DLD1 (cell line): ENCODE measurements at regions not wholly inside any gene's neighbourhood (a gene's known extent, or its start where the extent isn't known, plus 50 kb on each side); places are given as distances from the start of the nearest gene placed in this dataset.
"Not testable (repeated sequence)": the region's sequence is repeated elsewhere in the genome, so short reads cannot be mapped to it uniquely, and the experiment has no call there.

Source experiments
- in situ Hi-C: cut with HindIII; loops from 2 replicates; pipeline ENCODE4 v1.10.0; 2017; ENCODE audit warnings: low sequenced_read_pairs

GRCh38 chr4:189129044-189129694, 811.5 kb upstream of the FRG1 start:
- in situ Hi-C loops, result no loop called here

GRCh38 chr4:189131118-189131517, 809.6 kb upstream of the FRG1 start:
- in situ Hi-C loops, result no loop called here

- in situ Hi-C loops, result no loop called here
Observed at GRCh38 chr4:189136462-189136861, 804.2 kb upstream of the FRG1 start.

GRCh38 chr4:189143263-189143952, 797.3 kb upstream of the FRG1 start:
- in situ Hi-C loops, result no loop called here

- in situ Hi-C loops, result no loop called here
Observed at GRCh38 chr4:189147005-189147929, 793.4 kb upstream of the FRG1 start.

- in situ Hi-C loops, result not testable (repeated sequence)
Observed at GRCh38 chr4:189155083-189155482, 785.6 kb upstream of the FRG1 start.

- in situ Hi-C loops, result no loop called here
Observed at GRCh38 chr4:189162073-189162789, 778.4 kb upstream of the FRG1 start.

- in situ Hi-C loops, result no loop called here
Observed at GRCh38 chr4:189162888-189163287, 777.8 kb upstream of the FRG1 start.

- in situ Hi-C loops, result no loop called here
Observed at GRCh38 chr4:189176002-189176401, 764.7 kb upstream of the FRG1 start.

- in situ Hi-C loops, result no loop called here
Observed at GRCh38 chr4:189177130-189177529, 763.5 kb upstream of the FRG1 start.

GRCh38 chr4:189178125-189178746, 762.4 kb upstream of the FRG1 start:
- in situ Hi-C loops, result no loop called here

- in situ Hi-C loops, result no loop called here
Observed at GRCh38 chr4:189185810-189186432, 754.8 kb upstream of the FRG1 start.

GRCh38 chr4:189187531-189188052, 753.1 kb upstream of the FRG1 start:
- in situ Hi-C loops, result no loop called here

- in situ Hi-C loops, result no loop called here
Observed at GRCh38 chr4:189198624-189199023, 742.0 kb upstream of the FRG1 start.

GRCh38 chr4:189200353-189200752, 740.3 kb upstream of the FRG1 start:
- in situ Hi-C loops, result no loop called here

- in situ Hi-C loops, result no loop called here
Observed at GRCh38 chr4:189202182-189202868, 738.3 kb upstream of the FRG1 start.

- in situ Hi-C loops, result no loop called here
Observed at GRCh38 chr4:189202869-189203271, 737.8 kb upstream of the FRG1 start.

- in situ Hi-C loops, result no loop called here
Observed at GRCh38 chr4:189204616-189205015, 736.1 kb upstream of the FRG1 start.

GRCh38 chr4:189206953-189207352, 733.7 kb upstream of the FRG1 start:
- in situ Hi-C loops, result no loop called here
